GM19452 (cell line): ENCODE measurements at regions not wholly inside any gene's neighbourhood (a gene's known extent, or its start where the extent isn't known, plus 50 kb on each side); places are given as distances from the start of the nearest gene placed in this dataset.

Experiments used
- ATAC-seq: cut with Tn5 transposase; IDR thresholded peaks from one replicate; pipeline ENCODE4 v1.9.1; 2021; ENCODE audit not compliant: unreplicated experiment

DNA sequence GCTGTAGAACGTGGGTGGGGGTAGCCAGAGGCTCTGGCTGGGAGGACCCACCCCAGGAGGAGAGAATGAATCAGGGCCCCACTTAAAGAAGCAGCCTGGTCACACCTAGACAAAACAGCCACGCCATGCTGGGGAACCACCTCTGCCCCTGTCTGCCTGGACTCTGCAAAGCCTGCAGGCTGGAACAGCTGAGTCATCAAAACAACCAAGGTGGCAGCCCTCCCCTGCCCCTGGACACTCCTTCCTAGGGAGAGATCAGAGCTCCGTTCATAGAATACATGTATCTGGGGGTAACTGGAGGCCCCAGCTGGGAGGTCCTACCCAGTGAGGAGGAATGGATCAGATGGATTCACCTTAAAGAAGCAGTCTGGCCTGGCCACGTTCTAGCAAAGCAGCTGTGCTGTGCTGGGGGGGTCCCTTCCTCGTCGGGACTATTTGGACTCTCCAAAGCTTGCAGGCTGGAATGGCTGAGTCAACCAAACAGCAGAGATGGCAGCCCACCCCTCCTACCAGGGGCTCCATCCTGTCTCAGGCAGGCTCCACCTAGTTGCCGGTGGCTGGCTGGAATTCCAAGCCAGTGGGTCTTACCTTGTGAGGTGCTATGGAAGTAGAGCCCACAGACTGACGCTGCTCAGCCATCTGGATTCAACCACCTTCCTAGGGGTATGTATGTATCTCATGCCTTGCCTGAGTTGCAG lies 50.5 kb upstream of the NT5C1B start:
- no peak for ATAC-seq
